GM12891 (cell line): ENCODE measurements at regions not wholly inside any gene's neighbourhood (a gene's known extent, or its start where the extent isn't known, plus 50 kb on each side); places are given as distances from the start of the nearest gene placed in this dataset.

Experiments
- PAX5 ChIP-seq: IDR thresholded peaks from 2 replicates; pipeline ENCODE4 v1.6.1; 2011; ENCODE audit warnings: low read length, moderate library complexity, mild to moderate bottlenecking; ENCODE audit not compliant: insufficient read depth, severe bottlenecking
- POLR2A ChIP-seq: IDR thresholded peaks from 2 replicates; pipeline ENCODE4 v1.6.1; 2011; ENCODE audit warnings: low read depth, low read length, control low read depth
- POLR2AphosphoS5 ChIP-seq: IDR thresholded peaks from 2 replicates; pipeline ENCODE4 v1.6.1; 2011; ENCODE audit warnings: low read depth, low read length, control low read depth
- SPI1 ChIP-seq: IDR thresholded peaks from 2 replicates; pipeline ENCODE4 v1.6.1; 2011; ENCODE audit warnings: low read depth, low read length, control low read depth
- TAF1 ChIP-seq: IDR thresholded peaks from 2 replicates; pipeline ENCODE4 v1.6.1; 2011; ENCODE audit warnings: low read depth, low read length, control low read depth

- TF ChIP-seq TAF1, result no peak
- no peak for TF ChIP-seq POLR2A
- TF ChIP-seq SPI1, result no peak
- TF ChIP-seq POLR2AphosphoS5, result no peak
- no peak for TF ChIP-seq PAX5
Observed at GRCh38 chr6:100259865-100260264, 204.9 kb downstream of the SIM1 start.
